ENCODE measurements at regions not wholly inside any gene's neighbourhood (a gene's known extent, or its start where the extent isn't known, plus 50 kb on each side); places are given as distances from the start of the nearest gene placed in this dataset.

GRCh38 chr12:94707892-94708291 is 57.5 kb upstream of the TMCC3 start:
- H3K27ac ChIP-seq = no peak overlapping the region
- peaks cover 20% of the 10 kb centered on the region for H3K4me1 ChIP-seq
- ChIA-PET POLR2A (no interaction called here), CTCF (interaction anchor here (0.6 kb wide), 1 partner anchor 34 kb away, joined by 6 read pairs; no protein-coding TSS in a partner anchor)
- H3K4me2 ChIP-seq = no peak overlapping the region
- no peak for DNase-seq (ENCODE audit: low read depth in 1 of 2, low spot score in 1 of 2)
- TF ChIP-seq CTCF (IDR thresholded peaks at IDR 0.05) (no peak), HDAC2 (IDR thresholded peaks at IDR 0.05) (no peak), E2F6 (IDR thresholded peaks at IDR 0.05; ENCODE audit: borderline replicate concordance, low read depth) (no peak), PHF8 (IDR thresholded peaks at IDR 0.05; ENCODE audit: borderline replicate concordance, low read depth) (no peak), HEYL (CRISPR knock-in tag; IDR thresholded peaks at IDR 0.05) (no peak), JUN (IDR thresholded peaks at IDR 0.05) (no peak), JUNB (IDR thresholded peaks at IDR 0.05) (no peak), ESRRA (IDR thresholded peaks at IDR 0.05; ENCODE audit: borderline replicate concordance, low read length) (no peak), RARB (CRISPR knock-in tag; IDR thresholded peaks at IDR 0.05) (no peak), BHLHE40 (IDR thresholded peaks at IDR 0.05; ENCODE audit: low read depth, low read length) (no peak), USF2 (IDR thresholded peaks at IDR 0.05) (no peak), GATA3 (IDR thresholded peaks at IDR 0.05; ENCODE audit: borderline replicate concordance) (no peak), TP53 (CRISPR knock-in tag; IDR thresholded peaks at IDR 0.05) (no peak), RFX5 (IDR thresholded peaks at IDR 0.05) (no peak), NFE2L2 (conservative IDR thresholded peaks at IDR 0.05; ENCODE audit: low read length) (no peak), KDM5A (IDR thresholded peaks at IDR 0.05) (no peak), CBX2 (IDR thresholded peaks at IDR 0.05; ENCODE audit: borderline replicate concordance, low read depth) (no peak), KDM1A (IDR thresholded peaks at IDR 0.05; ENCODE audit: low read depth) (no peak), CBX8 (IDR thresholded peaks at IDR 0.05) (no peak), HOXA7 (CRISPR knock-in tag; IDR thresholded peaks at IDR 0.05) (no peak)
- no peak overlapping the region for H3K4me3 ChIP-seq
- whole genome bisulfite sequencing (ENCODE audit: missing lambda C conversion rate) = 67% methylated on average over 9 of the region's 9 CpGs
- ATAC-seq = no peak
- FAIRE-seq = no peak
- H3K9me3 ChIP-seq = no peaks in the 10 kb centered on the region

GRCh38 chr12:94707036-94707435 is 56.7 kb upstream of the TMCC3 start:
- peaks cover 20% of the 10 kb centered on the region for H3K4me1 ChIP-seq
- TF ChIP-seq RARB (CRISPR knock-in tag; IDR thresholded peaks at IDR 0.05) = no peak
- TF ChIP-seq CBX8 (IDR thresholded peaks at IDR 0.05) = no peak
- TF ChIP-seq HOXB5 (CRISPR knock-in tag; IDR thresholded peaks at IDR 0.05) = no peak
- no peak for TF ChIP-seq TP53 (CRISPR knock-in tag; IDR thresholded peaks at IDR 0.05)
- TF ChIP-seq NFE2L2 (conservative IDR thresholded peaks at IDR 0.05; ENCODE audit: low read length) = no peak
- TF ChIP-seq BHLHE40 (IDR thresholded peaks at IDR 0.05; ENCODE audit: low read depth, low read length) = no peak
- TF ChIP-seq EHF (CRISPR knock-in tag; IDR thresholded peaks at IDR 0.05) = no peak
- TF ChIP-seq POLR2AphosphoS2 (conservative IDR thresholded peaks at IDR 0.05; ENCODE audit: low read length) = no peak
- TF ChIP-seq ZC3H11A (IDR thresholded peaks at IDR 0.05) = no peak
- TF ChIP-seq E2F6 (IDR thresholded peaks at IDR 0.05; ENCODE audit: borderline replicate concordance, low read depth) = no peak
- no peak for TF ChIP-seq KDM1A (IDR thresholded peaks at IDR 0.05; ENCODE audit: low read depth)
- no peak for TF ChIP-seq JUNB (IDR thresholded peaks at IDR 0.05)
- TF ChIP-seq NPAS2 (CRISPR knock-in tag; IDR thresholded peaks at IDR 0.05; ENCODE audit: borderline replicate concordance) = no peak
- no peak overlapping the region for H3K4me2 ChIP-seq
- FAIRE-seq (no peak), DNase-seq (ENCODE audit: low read depth in 1 of 2, low spot score in 1 of 2) (no peak), ATAC-seq (no peak)
- no peaks in the 10 kb centered on the region for H3K9me3 ChIP-seq
- WGBS (ENCODE audit: missing lambda C conversion rate) = 84% methylated on average over 3 of the region's 3 CpGs
- POLR2A ChIA-PET = no interaction called here
- CTCF ChIA-PET = interaction anchor here (1.0 kb wide), 1 partner anchor 13 kb away, joined by 3 read pairs; no protein-coding TSS in a partner anchor
- H3K27ac ChIP-seq = no peak overlapping the region
- no peak overlapping the region for H3K4me3 ChIP-seq
